DND-41 (cell line): ENCODE measurements at regions not wholly inside any gene's neighbourhood (a gene's known extent, or its start where the extent isn't known, plus 50 kb on each side); places are given as distances from the start of the nearest gene placed in this dataset.

Experiments used
- CTCF ChIP-seq: IDR thresholded peaks from 2 replicates; pipeline ENCODE4 v1.5.1; 2012; ENCODE audit warnings: borderline replicate concordance, low read length, moderate library complexity, mild to moderate bottlenecking; ENCODE audit not compliant: poor library complexity, severe bottlenecking; ENCODE audit errors: extremely low read depth
- EZH2 ChIP-seq: IDR thresholded peaks from 3 replicates; pipeline ENCODE4 v1.6.1; 2012; ENCODE audit warnings: borderline replicate concordance, low read depth, mild to moderate bottlenecking, moderate library complexity, low read length, inconsistent platforms; ENCODE audit not compliant: severe bottlenecking

GRCh38 chr2:40554665-40555294 is 102.9 kb upstream of the SLC8A1 start:
- TF ChIP-seq CTCF, result peak; percentile 90
- TF ChIP-seq EZH2, result no peak
